ENCODE measurements at regions not wholly inside any gene's neighbourhood (a gene's known extent, or its start where the extent isn't known, plus 50 kb on each side); places are given as distances from the start of the nearest gene placed in this dataset.

DNA sequence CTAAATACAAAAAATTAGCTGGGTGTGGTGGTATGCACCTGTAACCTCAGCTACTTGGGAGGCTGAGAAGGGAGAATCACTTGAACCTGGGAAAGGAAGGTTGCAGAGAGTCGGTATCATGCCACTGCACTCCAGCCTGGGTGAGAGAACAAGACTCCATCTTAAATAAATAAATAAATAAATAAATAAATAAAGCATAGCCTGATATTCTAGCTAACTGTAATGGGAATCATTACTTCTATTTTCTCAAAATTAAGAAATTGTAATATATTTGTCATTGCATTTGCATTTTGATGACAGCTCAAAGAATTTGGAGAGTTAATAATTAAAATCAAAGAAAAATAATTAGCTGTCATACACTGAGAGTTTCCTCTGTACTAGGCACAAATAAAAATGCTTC lies 561.1 kb downstream of the EFNB2 start:
- TF ChIP-seq, protein P1, sequence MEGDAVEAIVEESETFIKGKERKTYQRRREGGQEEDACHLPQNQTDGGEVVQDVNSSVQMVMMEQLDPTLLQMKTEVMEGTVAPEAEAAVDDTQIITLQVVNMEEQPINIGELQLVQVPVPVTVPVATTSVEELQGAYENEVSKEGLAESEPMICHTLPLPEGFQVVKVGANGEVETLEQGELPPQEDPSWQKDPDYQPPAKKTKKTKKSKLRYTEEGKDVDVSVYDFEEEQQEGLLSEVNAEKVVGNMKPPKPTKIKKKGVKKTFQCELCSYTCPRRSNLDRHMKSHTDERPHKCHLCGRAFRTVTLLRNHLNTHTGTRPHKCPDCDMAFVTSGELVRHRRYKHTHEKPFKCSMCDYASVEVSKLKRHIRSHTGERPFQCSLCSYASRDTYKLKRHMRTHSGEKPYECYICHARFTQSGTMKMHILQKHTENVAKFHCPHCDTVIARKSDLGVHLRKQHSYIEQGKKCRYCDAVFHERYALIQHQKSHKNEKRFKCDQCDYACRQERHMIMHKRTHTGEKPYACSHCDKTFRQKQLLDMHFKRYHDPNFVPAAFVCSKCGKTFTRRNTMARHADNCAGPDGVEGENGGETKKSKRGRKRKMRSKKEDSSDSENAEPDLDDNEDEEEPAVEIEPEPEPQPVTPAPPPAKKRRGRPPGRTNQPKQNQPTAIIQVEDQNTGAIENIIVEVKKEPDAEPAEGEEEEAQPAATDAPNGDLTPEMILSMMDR (conservative IDR thresholded peaks at IDR 0.05; ENCODE audit: low read length): no peak
- no peak for TF ChIP-seq EZH2phosphoT487 (IDR thresholded peaks at IDR 0.05; ENCODE audit: borderline replicate concordance, low read depth, low read length)

All from OCI-LY7 (cell line).